ENCODE measurements at regions not wholly inside any gene's neighbourhood (a gene's known extent, or its start where the extent isn't known, plus 50 kb on each side); places are given as distances from the start of the nearest gene placed in this dataset.
"Not testable (repeated sequence)": the region's sequence is repeated elsewhere in the genome, so short reads cannot be mapped to it uniquely, and the experiment has no call there.

DNA sequence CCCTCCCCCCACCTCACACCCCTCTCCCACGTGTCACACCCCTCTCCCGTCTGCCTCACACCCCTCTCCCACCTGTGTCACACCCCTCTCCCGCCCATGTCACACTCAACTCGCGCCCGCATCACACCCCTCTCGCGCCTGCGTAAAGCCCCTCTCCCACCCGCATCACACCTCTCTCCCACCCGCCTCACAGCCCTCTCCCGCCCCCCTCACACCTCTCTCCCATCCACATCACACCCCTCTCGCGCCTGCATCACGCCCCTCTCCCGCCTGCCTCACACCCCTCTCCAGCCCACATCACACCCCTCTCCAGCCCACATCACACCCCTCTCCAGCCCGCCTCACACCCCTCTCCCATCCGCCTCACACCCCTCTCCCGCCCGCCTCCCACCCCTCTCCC, 173.5 kb upstream of the FOXD4L5 start:
- Mint-ChIP-seq H3K36me3 (no peaks in the 10 kb centered on the region), H3K4me1 (no peaks in the 10 kb centered on the region), H3K9me3 (peaks cover 6% of the 10 kb centered on the region), H3K27ac (no peak overlapping the region), H3K4me3 (no peak overlapping the region), H3K27me3 (no peaks in the 10 kb centered on the region)

DNA sequence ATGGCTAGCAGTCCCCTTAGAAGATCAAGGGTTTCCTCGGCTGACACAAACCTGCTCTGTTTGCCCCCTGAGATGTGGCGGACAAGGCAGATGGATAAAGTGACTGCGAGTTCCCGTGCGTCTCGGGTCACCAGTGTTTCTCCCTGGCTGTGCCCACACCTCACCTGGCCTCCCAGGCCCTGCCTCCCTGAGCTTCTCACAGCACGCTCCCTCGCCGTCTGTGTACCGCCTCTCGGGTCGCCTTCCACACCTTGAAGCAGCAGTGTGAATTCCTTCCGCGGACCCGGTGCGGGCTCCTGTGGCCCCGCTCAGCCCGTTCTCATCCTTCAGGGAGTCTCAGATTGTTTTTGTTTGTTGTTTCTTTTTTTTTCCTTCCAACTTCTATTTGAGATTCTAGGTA, 172.0 kb upstream of the FOXD4L5 start:
- H3K36me3 Mint-ChIP-seq, H3K4me1 Mint-ChIP-seq, H3K4me3 Mint-ChIP-seq, H3K27ac Mint-ChIP-seq, H3K9me3 Mint-ChIP-seq, H3K27me3 Mint-ChIP-seq: not testable (repeated sequence)

DNA sequence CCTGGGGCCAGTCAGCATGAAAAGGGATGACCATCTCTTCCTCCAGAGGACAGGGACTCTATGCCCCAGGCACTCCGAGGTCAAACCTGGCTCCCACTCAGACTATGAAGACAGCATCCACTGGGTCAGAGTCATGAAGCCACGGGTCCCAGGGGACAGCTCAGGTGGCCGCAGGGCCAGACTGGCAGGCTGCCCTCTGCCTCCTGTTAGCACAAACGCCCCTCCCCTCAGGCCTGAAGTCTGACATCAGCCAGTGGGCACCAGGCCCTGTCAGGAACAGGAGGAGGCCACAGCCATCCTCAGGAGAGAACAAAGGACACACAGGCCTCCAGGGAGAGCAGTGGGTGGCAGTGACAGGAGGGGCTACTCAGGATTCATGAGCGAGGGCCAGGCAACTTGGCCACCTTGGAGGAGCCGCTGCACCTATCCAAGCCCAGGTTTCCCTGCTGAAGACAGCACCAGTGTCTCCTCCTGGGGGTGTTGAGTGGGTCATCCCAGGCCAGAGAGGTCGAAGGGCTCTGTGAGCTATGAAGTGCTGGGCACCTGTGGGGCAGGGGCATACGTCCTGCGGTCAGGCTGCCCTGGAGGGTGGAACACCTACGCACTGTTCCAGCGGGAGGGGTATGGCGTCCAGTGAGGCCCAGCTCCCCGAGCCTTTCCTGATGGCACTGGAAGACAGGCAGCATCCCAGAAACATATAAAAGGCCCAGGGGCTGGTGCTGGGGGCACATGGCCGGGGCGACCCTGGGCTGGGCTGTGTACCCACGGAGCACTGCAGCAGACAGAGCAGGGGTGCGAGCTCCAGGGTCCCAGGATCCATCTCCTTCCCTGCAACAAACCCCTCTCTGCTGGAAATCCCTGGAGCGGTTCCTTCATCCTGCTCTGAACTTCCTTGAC, 171.0 kb upstream of the FOXD4L5 start:
- not testable (repeated sequence) for H3K4me3 Mint-ChIP-seq

DNA sequence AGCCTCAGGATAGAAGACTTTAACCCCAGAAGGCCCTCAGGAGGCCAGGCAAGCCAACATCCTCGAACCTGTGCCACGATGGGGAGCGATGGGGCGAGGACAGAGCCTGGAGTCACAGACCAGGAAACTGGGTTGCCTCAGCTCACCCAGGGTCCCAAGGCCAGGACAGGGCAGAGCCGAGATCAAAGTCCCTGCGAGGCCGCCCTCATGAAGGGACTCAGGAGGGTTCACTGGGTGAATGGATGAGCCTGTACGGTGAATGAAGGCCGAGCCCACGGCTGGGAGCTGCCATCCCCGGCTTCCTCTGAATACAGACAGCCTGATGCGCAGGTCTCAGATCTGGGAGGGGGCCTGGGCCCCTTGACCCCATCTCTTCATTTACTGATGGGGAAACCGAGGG, 170.1 kb upstream of the FOXD4L5 start:
- not testable (repeated sequence) for H3K4me1 Mint-ChIP-seq, H3K27ac Mint-ChIP-seq, H3K9me3 Mint-ChIP-seq, H3K4me3 Mint-ChIP-seq, H3K27me3 Mint-ChIP-seq, H3K36me3 Mint-ChIP-seq

More for the DNA sequence above, 171.0 kb upstream of the FOXD4L5 start:
- H3K36me3 Mint-ChIP-seq, H3K4me1 Mint-ChIP-seq, H3K27me3 Mint-ChIP-seq, H3K27ac Mint-ChIP-seq, H3K9me3 Mint-ChIP-seq: not testable (repeated sequence)

DNA sequence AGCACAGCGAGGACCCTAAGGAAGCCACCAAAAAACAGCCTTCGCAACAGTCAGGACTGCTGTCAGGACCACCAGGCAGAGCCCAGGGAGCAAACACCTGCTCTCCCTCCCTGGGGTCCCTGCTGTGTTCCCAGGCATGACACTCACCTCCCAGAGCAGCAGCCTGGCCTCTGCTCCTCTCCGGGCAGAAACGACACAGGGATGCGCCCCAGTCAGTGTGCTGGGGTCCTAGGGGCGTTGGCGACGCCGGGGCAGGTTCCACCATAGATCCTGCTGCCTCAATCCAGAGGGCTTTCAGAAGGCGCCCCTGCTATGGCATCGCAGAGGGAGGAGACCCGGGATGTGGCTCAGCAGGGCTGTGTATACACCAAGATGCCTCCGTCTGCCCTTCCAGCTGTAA, 169.7 kb upstream of the FOXD4L5 start:
- H3K4me3 Mint-ChIP-seq, H3K9me3 Mint-ChIP-seq, H3K27me3 Mint-ChIP-seq: not testable (repeated sequence)

DNA sequence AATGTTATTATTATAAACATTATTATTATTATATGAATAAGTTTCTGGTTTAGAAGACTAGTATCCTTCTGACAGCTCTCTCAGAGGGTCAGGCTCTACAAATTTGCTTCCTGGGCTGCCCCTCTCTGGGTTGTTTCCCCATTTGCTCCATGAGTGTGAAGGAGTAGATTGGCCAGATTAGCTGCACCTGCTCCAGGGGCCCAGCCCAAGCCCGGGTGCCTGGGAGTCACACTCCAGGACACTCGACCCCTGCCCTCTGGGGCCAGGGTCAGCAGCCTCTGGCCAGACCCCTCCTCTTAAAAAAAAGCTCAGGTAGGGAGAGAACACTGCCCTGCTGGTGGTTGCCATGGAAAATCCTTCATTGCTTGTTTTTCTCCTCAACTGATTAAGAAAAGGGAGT, 169.0 kb upstream of the FOXD4L5 start:
- H3K27me3 Mint-ChIP-seq, H3K27ac Mint-ChIP-seq, H3K9me3 Mint-ChIP-seq: not testable (repeated sequence)

More for the DNA sequence above, 169.7 kb upstream of the FOXD4L5 start:
- not testable (repeated sequence) for H3K27ac Mint-ChIP-seq, H3K4me1 Mint-ChIP-seq, H3K36me3 Mint-ChIP-seq

DNA sequence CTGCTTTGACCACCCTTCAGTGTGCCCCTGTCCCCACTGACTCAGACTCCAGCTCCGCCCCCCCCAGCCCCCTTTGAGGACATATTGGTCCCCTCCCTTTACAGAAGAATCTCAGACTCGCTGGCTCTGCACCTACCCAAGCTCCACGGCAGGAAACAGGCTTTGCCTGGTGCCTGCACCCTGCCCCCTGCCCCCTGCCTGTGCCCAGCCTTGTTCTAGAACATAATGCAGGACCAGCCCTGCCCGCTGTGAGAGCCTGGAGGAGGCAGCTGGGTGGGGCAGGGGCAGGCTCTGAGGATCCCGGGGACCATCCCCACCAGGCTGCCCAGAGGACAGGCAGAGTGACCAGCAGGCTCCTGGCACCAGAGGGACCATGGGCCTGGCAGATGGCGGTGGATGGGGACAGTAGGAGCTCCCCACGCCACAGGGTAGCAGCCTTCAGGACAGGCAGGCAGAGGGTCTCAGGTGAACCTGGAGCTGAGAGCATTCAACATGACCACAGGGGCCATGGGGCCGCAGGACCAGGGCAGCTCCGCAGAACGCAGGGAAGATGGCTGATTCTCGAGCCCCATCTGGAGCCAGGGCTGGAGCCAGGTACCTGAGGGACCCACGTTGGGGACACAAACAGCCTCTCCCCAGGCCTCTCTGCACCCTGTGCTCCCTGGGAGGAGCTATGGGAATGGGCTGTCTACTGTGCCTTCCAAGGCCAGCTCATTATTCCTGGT, 165.0 kb upstream of the FOXD4L5 start:
- not testable (repeated sequence) for H3K9me3 Mint-ChIP-seq, H3K4me3 Mint-ChIP-seq, H3K27ac Mint-ChIP-seq, H3K27me3 Mint-ChIP-seq, H3K36me3 Mint-ChIP-seq, H3K4me1 Mint-ChIP-seq

More for the DNA sequence above, 169.0 kb upstream of the FOXD4L5 start:
- H3K4me1 Mint-ChIP-seq, H3K4me3 Mint-ChIP-seq, H3K36me3 Mint-ChIP-seq: not testable (repeated sequence)

DNA sequence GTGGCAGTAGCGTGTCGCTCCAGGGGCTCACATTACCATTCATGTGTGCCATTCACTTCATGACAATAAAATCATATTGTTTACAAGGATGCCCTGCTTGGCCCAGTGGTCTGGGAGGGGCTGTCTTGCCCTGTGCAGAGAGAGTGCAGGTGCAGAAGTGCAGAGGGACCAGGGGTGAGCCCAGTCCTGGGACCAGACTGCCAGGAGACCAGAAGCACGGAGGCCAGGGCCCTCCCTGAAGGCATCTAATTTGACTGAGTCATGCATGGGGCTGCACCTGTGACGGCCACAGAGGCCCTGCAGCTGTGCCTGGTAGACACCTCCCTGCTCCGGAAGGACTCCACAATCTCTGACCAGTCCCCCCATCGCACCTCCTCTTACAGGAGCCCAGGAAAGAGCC, 164.4 kb upstream of the FOXD4L5 start:
- peaks cover 2% of the 10 kb centered on the region for H3K36me3 Mint-ChIP-seq
- no peak overlapping the region for H3K27ac Mint-ChIP-seq
- H3K4me1 Mint-ChIP-seq = no peaks in the 10 kb centered on the region
- no peaks in the 10 kb centered on the region for H3K27me3 Mint-ChIP-seq
- no peaks in the 10 kb centered on the region for H3K9me3 Mint-ChIP-seq
- no peak overlapping the region for H3K4me3 Mint-ChIP-seq

DNA sequence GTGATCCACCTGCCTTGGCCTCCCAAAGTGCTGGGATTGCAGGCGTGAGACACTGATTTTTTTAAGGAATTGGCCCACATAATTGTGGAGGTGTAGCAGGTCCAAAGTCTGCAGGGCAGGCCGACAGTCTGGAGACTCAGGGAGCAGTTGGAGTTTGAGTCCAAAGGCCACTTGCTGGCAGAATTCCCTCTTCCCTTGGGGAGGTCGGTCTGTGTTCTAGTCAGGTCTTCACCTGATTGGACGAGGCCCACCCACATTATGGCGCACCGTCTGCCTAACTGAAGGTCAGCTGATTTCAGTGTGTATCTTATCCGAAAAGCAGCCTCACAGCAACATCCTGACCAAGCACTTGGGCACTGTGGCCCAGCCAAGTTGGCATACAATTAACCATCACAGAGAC, 162.1 kb upstream of the FOXD4L5 start:
- not testable (repeated sequence) for H3K27me3 Mint-ChIP-seq, H3K4me1 Mint-ChIP-seq, H3K27ac Mint-ChIP-seq, H3K36me3 Mint-ChIP-seq, H3K4me3 Mint-ChIP-seq, H3K9me3 Mint-ChIP-seq

DNA sequence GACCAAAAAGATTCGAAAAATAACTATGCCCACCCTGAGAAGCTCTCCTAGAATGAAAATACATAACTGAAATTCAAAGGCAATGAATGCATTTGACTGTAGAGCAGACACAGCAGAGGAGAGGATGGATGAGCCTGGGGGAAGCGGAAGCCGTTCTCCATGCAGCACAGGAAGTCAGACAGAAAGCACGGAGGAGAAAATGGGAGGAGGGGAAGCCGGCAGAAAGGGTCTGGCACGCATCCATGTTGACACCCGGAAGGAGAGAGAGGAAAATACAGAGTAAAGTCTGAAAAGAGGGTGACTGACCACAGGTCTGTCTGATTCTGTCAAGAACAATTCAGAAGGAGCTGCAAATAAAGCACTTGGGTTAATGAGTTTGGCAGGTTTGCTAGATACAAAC, 161.0 kb upstream of the FOXD4L5 start:
- not testable (repeated sequence) for H3K27ac Mint-ChIP-seq, H3K36me3 Mint-ChIP-seq, H3K4me3 Mint-ChIP-seq, H3K27me3 Mint-ChIP-seq, H3K4me1 Mint-ChIP-seq, H3K9me3 Mint-ChIP-seq

DNA sequence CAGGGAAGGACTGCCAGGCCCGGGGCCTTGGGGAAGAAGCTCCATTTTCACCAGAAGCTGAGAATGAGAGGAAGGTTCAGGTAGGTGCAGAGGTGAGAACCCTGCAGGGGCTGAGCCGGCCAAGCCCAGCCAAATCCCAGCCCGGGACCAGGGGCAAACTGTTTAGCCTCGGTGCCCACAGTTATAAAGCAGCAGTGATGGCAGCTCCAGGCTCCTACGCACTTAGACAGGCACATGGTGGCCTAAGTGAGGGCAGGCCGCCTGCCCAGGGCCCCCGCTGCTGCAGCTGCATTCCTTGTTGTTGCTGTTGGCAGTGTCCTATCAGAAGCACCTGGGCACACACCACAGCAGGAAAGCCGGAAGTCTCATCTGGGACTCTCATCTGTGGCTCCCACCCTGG, 159.9 kb upstream of the FOXD4L5 start:
- Mint-ChIP-seq H3K9me3 (no peaks in the 10 kb centered on the region), H3K36me3 (peaks cover 2% of the 10 kb centered on the region), H3K4me3 (no peak overlapping the region), H3K27ac (no peak overlapping the region), H3K4me1 (no peaks in the 10 kb centered on the region), H3K27me3 (no peaks in the 10 kb centered on the region)

DNA sequence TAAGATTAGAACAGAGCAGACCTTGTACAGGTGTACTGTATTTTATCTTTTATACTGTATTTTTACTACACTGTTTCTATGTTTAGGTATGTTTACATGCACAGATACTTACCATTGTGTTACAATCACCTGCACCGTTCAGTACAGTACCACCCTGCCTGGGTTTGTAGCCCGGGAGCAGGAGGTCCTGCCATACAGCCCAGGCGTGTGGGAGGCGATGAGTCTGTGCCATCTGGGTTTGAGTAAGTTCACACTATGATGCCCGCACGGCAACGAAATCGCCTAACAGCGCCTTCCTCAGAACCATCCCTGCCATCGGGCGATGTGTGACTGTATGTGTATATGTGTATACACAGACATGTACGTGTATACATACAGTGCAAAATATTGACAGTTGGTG, 157.1 kb upstream of the FOXD4L5 start:
- not testable (repeated sequence) for H3K9me3 Mint-ChIP-seq, H3K36me3 Mint-ChIP-seq, H3K4me3 Mint-ChIP-seq, H3K4me1 Mint-ChIP-seq, H3K27ac Mint-ChIP-seq, H3K27me3 Mint-ChIP-seq

DNA sequence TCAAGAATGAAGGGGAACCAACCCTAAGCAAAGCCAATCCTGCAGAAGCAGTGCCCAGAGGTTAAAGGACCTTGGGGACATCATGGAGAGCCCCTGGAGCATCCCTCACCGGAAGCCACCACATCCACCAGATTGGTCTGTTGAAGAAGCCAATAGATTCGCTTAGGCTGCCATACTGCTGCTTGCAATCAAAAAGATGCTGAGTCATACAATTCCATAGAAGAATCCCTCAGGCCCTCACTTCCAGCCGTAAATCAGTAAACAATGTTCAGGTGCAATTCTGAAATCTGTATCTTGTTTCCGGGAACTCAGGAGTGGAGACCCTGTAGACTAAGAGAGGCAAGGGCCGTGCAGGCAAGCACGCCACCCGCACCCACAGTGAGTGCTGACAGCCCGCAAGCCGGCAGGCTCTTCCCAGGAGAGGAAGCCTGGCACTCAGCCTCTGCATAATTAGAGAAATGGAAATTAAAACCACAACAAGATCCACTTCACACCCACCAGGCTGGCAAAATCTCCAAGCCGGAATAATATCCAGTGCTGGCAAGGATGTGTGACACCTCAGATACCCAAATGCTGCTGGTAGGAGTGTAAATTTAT, 156.4 kb upstream of the FOXD4L5 start:
- not testable (repeated sequence) for H3K27ac Mint-ChIP-seq, H3K9me3 Mint-ChIP-seq, H3K4me3 Mint-ChIP-seq, H3K27me3 Mint-ChIP-seq, H3K4me1 Mint-ChIP-seq, H3K36me3 Mint-ChIP-seq

DNA sequence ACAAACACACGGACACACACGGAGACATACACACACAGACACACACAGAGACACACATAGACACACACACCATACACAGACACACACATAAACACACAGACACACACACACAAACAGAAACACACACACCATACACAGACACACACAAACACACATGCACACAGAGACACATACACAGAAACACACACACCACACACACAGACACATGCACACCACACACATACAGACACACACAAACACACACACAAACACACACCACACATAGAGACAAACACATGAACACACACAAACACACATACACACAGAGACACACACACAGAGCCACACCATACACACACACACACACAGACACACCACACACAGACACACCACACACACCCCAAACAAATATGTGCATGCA, 152.7 kb upstream of the FOXD4L5 start:
- peaks cover 3% of the 10 kb centered on the region for H3K9me3 Mint-ChIP-seq
- H3K4me3 Mint-ChIP-seq = no peak overlapping the region

DNA sequence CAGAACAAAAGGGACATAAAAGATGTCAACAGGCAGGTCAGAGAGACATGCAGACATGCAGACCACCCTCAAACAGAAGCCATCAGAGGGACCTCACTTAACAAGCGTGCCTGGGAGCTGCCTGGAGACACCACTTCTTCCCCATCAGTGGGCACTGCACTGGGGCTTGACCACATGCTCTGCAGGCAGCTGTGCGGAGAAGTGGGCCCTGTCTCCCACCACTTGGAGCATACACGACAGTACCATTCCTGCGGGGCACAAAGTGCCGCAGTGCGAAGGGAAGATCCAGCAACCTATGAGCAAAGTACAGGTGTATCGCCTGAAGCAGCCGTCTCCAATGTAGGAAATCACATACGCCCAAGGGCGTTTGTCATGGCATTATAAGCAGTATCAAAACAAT, 150.5 kb upstream of the FOXD4L5 start:
- Mint-ChIP-seq H3K9me3 (peaks cover 10% of the 10 kb centered on the region), H3K4me3 (no peak overlapping the region), H3K4me1 (no peaks in the 10 kb centered on the region), H3K36me3 (no peaks in the 10 kb centered on the region), H3K27me3 (no peaks in the 10 kb centered on the region), H3K27ac (no peak overlapping the region)

More for the DNA sequence above, 152.7 kb upstream of the FOXD4L5 start:
- Mint-ChIP-seq H3K27me3 (no peaks in the 10 kb centered on the region), H3K4me1 (no peaks in the 10 kb centered on the region), H3K36me3 (no peaks in the 10 kb centered on the region), H3K27ac (no peak overlapping the region)

DNA sequence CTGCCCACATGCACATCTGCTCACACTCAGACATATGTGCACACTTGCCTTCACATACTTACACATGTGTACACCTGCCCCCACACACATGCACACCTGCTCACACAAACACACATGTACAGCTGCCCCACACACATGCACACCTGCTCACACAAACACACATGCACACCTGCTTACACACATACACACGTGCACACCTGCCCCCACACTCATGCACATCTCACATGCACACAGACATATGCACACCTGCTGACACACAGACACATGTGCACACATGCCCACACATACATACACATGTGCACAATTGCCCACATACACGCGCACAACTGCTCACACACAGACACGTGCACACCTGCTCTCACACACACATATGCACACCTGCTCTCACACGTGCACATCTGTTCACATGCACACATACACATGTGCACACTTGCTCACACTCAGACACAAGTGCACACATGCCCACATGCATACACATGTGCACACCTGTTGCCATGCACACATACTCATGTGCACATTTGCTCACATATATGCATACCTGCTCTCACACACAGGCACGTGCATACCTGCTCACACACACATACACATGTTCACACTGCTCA, 147.8 kb upstream of the FOXD4L5 start:
- H3K4me1 Mint-ChIP-seq = no peaks in the 10 kb centered on the region
- peaks cover 10% of the 10 kb centered on the region for H3K9me3 Mint-ChIP-seq
- no peak overlapping the region for H3K27ac Mint-ChIP-seq

More for the DNA sequence above, 147.8 kb upstream of the FOXD4L5 start:
- Mint-ChIP-seq H3K36me3 (no peaks in the 10 kb centered on the region), H3K27me3 (no peaks in the 10 kb centered on the region), H3K4me3 (no peak overlapping the region)

Measured in activated naive CD4-positive, alpha-beta T cell treated with anti-CD3 and anti-CD28 coated beads, Interleukin-2, amount 50 U/mL, for 24 hours (primary cell).